ENCODE measurements at regions not wholly inside any gene's neighbourhood (a gene's known extent, or its start where the extent isn't known, plus 50 kb on each side); places are given as distances from the start of the nearest gene placed in this dataset.

DNA sequence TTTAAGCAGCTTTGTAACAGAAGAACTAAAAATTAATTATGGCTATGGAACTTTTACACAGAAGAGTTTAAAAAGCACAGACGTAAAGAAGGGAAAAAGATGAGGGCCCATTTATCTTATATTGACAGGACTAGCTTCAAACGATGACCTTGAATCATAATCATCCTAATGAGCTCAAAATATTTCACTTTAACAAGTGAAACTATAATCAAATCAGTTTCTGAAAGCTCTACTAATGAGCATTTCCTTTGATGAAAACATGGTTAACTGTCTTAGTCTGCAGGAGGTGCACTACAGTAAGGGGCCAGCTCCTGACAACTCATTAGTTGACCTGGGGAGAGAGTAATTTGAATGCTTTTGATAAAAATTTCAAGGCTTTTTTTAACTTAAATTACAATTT is 228.0 kb upstream of the DEFB112 start:
- Histone ChIP-seq H3K9me3 (ENCODE audit: control insufficient read depth, insufficient read depth, low read length) (no peaks in the 10 kb centered on the region), H2BK5ac (ENCODE audit: low read depth, low read length, poor library complexity, severe bottlenecking) (no peak overlapping the region), H3K9ac (ENCODE audit: low read depth, low read length) (no peak overlapping the region), H4K8ac (ENCODE audit: low read depth in 2 of 2, low read length in 2 of 2) (no peak overlapping the region), H3K4me3 (ENCODE audit: insufficient read depth, low read depth, low read length) (no peak overlapping the region), H2AK5ac (ENCODE audit: low read depth, low read length) (no peak overlapping the region), H2BK15ac (ENCODE audit: low read depth, low read length) (no peak overlapping the region), H3K9me1 (ENCODE audit: insufficient read depth, low read length) (no peaks in the 10 kb centered on the region), H3K79me1 (ENCODE audit: low read depth in 1 of 2, low read length in 2 of 2) (no peaks in the 10 kb centered on the region), H3K14ac (replicated peaks; ENCODE audit: low read depth, low read length) (no peak overlapping the region), H3K36me3 (ENCODE audit: control insufficient read depth, insufficient read depth, low read length) (no peaks in the 10 kb centered on the region), H3K18ac (ENCODE audit: low read depth, low read length) (no peak overlapping the region), H2AK9ac (replicated peaks; ENCODE audit: low read depth, low read length, poor library complexity) (no peak overlapping the region), H4K91ac (ENCODE audit: insufficient read depth, low read depth, low read length) (no peak overlapping the region), H2AFZ (replicated peaks; ENCODE audit: low read length, poor library complexity) (no peak overlapping the region), H4K20me1 (ENCODE audit: insufficient read depth, low read length) (no peaks in the 10 kb centered on the region), H3K27ac (ENCODE audit: insufficient read depth, low read length) (no peak overlapping the region), H3K4me1 (ENCODE audit: control insufficient read depth, insufficient read depth, low read length) (no peaks in the 10 kb centered on the region), H3K56ac (ENCODE audit: extremely low read depth, insufficient read depth, low read length) (no peak overlapping the region), H3K4ac (ENCODE audit: low read depth, low read length) (no peak overlapping the region), H3K4me2 (ENCODE audit: low read depth, low read length) (no peak overlapping the region), H2BK120ac (ENCODE audit: low read depth, low read length) (no peak overlapping the region), H3K27me3 (ENCODE audit: control insufficient read depth, insufficient read depth, low read length) (no peaks in the 10 kb centered on the region), H4K5ac (ENCODE audit: low read depth, low read length) (no peak overlapping the region), H3K23ac (ENCODE audit: low read depth, low read length) (no peak overlapping the region), H2BK20ac (ENCODE audit: low read depth, low read length) (no peak overlapping the region)
- POLR2A ChIA-PET (ENCODE audit: unreplicated experiment): no interaction called here
- BruUV-seq (replicated peaks): no TSS peak
- ATAC-seq (ENCODE audit: low read depth) (no peak), DNase-seq (no peak)
- TF ChIP-seq BHLHE40 (IDR thresholded peaks at IDR 0.05; ENCODE audit: low read depth, low read length) (no peak), FOS (IDR thresholded peaks at IDR 0.05; ENCODE audit: low read depth, low read length) (no peak), CEBPB (IDR thresholded peaks at IDR 0.05; ENCODE audit: low read depth, low read length) (no peak), RFX5 (IDR thresholded peaks at IDR 0.05; ENCODE audit: low read depth, low read length) (no peak), NFE2L2 (IDR thresholded peaks at IDR 0.05; ENCODE audit: low read depth, low read length) (no peak), MAZ (IDR thresholded peaks at IDR 0.05; ENCODE audit: borderline replicate concordance, low read depth, low read length) (no peak), POLR2A (IDR thresholded peaks at IDR 0.05; ENCODE audit: low read depth, low read length) (no peak), SMC3 (IDR thresholded peaks at IDR 0.05; ENCODE audit: low read depth, low read length) (no peak), MXI1 (IDR thresholded peaks at IDR 0.05; ENCODE audit: borderline replicate concordance, low read depth, low read length) (no peak), CHD1 (IDR thresholded peaks at IDR 0.05; ENCODE audit: low read depth, low read length) (no peak), MAFK (IDR thresholded peaks at IDR 0.05; ENCODE audit: low read depth, low read length) (no peak), RAD21 (IDR thresholded peaks at IDR 0.05; ENCODE audit: low read length) (no peak)
- TF ChIP-seq, protein P1, sequence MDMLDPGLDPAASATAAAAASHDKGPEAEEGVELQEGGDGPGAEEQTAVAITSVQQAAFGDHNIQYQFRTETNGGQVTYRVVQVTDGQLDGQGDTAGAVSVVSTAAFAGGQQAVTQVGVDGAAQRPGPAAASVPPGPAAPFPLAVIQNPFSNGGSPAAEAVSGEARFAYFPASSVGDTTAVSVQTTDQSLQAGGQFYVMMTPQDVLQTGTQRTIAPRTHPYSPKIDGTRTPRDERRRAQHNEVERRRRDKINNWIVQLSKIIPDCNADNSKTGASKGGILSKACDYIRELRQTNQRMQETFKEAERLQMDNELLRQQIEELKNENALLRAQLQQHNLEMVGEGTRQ (IDR thresholded peaks at IDR 0.05; ENCODE audit: low read depth, low read length): no peak
- TF ChIP-seq, protein P2, sequence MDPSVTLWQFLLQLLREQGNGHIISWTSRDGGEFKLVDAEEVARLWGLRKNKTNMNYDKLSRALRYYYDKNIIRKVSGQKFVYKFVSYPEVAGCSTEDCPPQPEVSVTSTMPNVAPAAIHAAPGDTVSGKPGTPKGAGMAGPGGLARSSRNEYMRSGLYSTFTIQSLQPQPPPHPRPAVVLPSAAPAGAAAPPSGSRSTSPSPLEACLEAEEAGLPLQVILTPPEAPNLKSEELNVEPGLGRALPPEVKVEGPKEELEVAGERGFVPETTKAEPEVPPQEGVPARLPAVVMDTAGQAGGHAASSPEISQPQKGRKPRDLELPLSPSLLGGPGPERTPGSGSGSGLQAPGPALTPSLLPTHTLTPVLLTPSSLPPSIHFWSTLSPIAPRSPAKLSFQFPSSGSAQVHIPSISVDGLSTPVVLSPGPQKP (IDR thresholded peaks at IDR 0.05; ENCODE audit: borderline replicate concordance, low read depth, low read length): no peak
- TF ChIP-seq, protein P3, sequence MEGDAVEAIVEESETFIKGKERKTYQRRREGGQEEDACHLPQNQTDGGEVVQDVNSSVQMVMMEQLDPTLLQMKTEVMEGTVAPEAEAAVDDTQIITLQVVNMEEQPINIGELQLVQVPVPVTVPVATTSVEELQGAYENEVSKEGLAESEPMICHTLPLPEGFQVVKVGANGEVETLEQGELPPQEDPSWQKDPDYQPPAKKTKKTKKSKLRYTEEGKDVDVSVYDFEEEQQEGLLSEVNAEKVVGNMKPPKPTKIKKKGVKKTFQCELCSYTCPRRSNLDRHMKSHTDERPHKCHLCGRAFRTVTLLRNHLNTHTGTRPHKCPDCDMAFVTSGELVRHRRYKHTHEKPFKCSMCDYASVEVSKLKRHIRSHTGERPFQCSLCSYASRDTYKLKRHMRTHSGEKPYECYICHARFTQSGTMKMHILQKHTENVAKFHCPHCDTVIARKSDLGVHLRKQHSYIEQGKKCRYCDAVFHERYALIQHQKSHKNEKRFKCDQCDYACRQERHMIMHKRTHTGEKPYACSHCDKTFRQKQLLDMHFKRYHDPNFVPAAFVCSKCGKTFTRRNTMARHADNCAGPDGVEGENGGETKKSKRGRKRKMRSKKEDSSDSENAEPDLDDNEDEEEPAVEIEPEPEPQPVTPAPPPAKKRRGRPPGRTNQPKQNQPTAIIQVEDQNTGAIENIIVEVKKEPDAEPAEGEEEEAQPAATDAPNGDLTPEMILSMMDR (conservative IDR thresholded peaks at IDR 0.05; ENCODE audit: low read depth, low read length): no peak
- in situ Hi-C loops (cut with MboI; ENCODE audit: low sequenced_read_pairs): no loop called here
- intact Hi-C loops (cut with micrococcal nuclease): no loop called here
- dilution Hi-C loops (cut with HindIII; ENCODE audit: low sequenced_read_pairs, unreplicated experiment): no loop called here
- WGBS, 2 experiments (ENCODE audit: extremely low coverage in 2 of 2, insufficient read length in 1 of 2): no CpG with 5 or more reads among the region's 2 CpGs
- CTCF ChIA-PET: no interaction called here
